ENCODE measurements at regions not wholly inside any gene's neighbourhood (a gene's known extent, or its start where the extent isn't known, plus 50 kb on each side); places are given as distances from the start of the nearest gene placed in this dataset.

DNA sequence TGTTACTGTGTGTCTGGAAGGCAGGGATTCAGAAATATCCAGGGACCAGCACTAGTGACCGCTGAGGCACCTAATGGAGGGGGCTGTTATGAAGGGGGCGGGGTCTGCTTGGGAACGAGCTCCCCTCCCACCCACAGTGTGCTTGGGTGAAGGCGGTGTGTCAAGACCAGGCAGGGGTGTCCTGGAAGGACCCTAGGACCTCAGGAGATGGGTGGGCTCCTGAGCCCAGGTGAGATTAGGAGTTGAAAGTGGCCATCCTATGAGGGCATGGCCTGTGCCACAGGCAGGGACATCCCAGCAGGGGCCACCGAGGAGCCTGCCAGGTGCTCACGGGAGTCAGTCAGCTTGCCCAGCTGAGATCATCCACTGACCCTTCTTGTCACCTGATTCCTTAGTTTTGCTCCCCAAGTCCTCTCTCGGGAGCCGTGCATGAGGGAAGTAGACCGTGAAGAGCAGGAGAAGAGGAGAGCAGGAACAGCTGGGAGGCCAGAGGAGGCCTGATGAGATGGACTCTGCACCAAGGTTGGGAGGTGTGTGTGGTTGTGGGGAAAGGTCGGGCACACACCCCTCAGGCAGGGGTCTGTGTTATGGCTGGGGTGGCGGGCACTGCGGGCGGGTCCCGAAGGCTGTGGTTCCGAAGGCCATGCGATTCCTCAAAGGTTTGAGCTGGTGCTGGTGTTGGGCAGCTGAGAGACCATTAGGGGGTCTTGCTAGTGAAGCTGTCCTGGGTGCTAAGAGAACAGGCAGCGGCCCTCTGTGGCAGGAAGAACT lies 180.9 kb upstream of the HS6ST1 start:
- no peak for TF ChIP-seq CTCF (conservative IDR thresholded peaks at IDR 0.05; ENCODE audit: low read depth, low read length)
- TF ChIP-seq EZH2 (IDR thresholded peaks at IDR 0.05; ENCODE audit: borderline replicate concordance, low read depth, low read length, poor library complexity, severe bottlenecking), result no peak

Data from A673 (cell line).